WERI-Rb-1 (cell line): ENCODE measurements at regions not wholly inside any gene's neighbourhood (a gene's known extent, or its start where the extent isn't known, plus 50 kb on each side); places are given as distances from the start of the nearest gene placed in this dataset.

Experiments used
- DNase-seq: peaks from one replicate; pipeline ENCODE4 v3.0.0-alpha.2; 2020
- H3K27ac ChIP-seq: fragments of 250-450 bp; sonication (Bioruptor Pico); 2 replicates; pipeline ENCODE4 v1.5.1; 2020; ENCODE audit warnings: mild to moderate bottlenecking, moderate library complexity
- H3K27me3 ChIP-seq: fragments of 250-450 bp; sonication (Bioruptor Pico); 2 replicates; pipeline ENCODE4 v1.5.1; 2021; ENCODE audit warnings: mild to moderate bottlenecking, low read depth, moderate library complexity; ENCODE audit not compliant: insufficient read depth, severe bottlenecking
- H3K36me3 ChIP-seq: fragments of 250-450 bp; sonication (Bioruptor Pico); 2 replicates; pipeline ENCODE4 v1.5.1; 2020; ENCODE audit warnings: mild to moderate bottlenecking, moderate library complexity
- H3K4me3 ChIP-seq: 2 replicates; pipeline ENCODE4 v1.5.1; 2011; ENCODE audit warnings: low read depth, mild to moderate bottlenecking, control low read depth, low read length
- H3K9me3 ChIP-seq: fragments of 250-450 bp; sonication (Bioruptor Pico); 2 replicates; pipeline ENCODE4 v1.5.1; 2021; ENCODE audit warnings: mild to moderate bottlenecking, moderate library complexity; ENCODE audit not compliant: severe bottlenecking
- CTCF ChIP-seq: IDR thresholded peaks from 2 replicates; pipeline ENCODE4 v1.5.1; 2011; ENCODE audit warnings: low read depth, mild to moderate bottlenecking, control low read depth, inconsistent platforms, low read length

GRCh38 chr1:191388283-191388682 lies 770.0 kb upstream of the RGS18 start:
- Histone ChIP-seq H3K27me3 (no peaks in the 10 kb centered on the region), H3K36me3 (no peaks in the 10 kb centered on the region), H3K9me3 (no peaks in the 10 kb centered on the region), H3K4me3 (no peak overlapping the region), H3K27ac (no peak overlapping the region)
- no peak for TF ChIP-seq CTCF
- DNase-seq: no peak

GRCh38 chr1:191396622-191397021 lies 761.6 kb upstream of the RGS18 start:
- no peak overlapping the region for H3K4me3 ChIP-seq
- no peaks in the 10 kb centered on the region for H3K27me3 ChIP-seq
- H3K9me3 ChIP-seq: no peaks in the 10 kb centered on the region
- no peak overlapping the region for H3K27ac ChIP-seq
- no peaks in the 10 kb centered on the region for H3K36me3 ChIP-seq
- TF ChIP-seq CTCF: no peak
- no peak for DNase-seq

- Histone ChIP-seq H3K36me3 (no peaks in the 10 kb centered on the region), H3K27ac (no peak overlapping the region), H3K9me3 (no peaks in the 10 kb centered on the region), H3K27me3 (no peaks in the 10 kb centered on the region), H3K4me3 (no peak overlapping the region)
- no peak for TF ChIP-seq CTCF
- DNase-seq: no peak
These were observed 759.7 kb upstream of the RGS18 start for GRCh38 chr1:191398551-191398950.

- no peaks in the 10 kb centered on the region for H3K27me3 ChIP-seq
- no peak overlapping the region for H3K4me3 ChIP-seq
- DNase-seq: no peak
- no peaks in the 10 kb centered on the region for H3K9me3 ChIP-seq
- H3K36me3 ChIP-seq: no peaks in the 10 kb centered on the region
- TF ChIP-seq CTCF: no peak
- H3K27ac ChIP-seq: no peak overlapping the region
These were observed 752.8 kb upstream of the RGS18 start for GRCh38 chr1:191405417-191405816.

GRCh38 chr1:191414981-191415640 lies 743.2 kb upstream of the RGS18 start:
- Histone ChIP-seq H3K9me3 (no peaks in the 10 kb centered on the region), H3K27me3 (no peaks in the 10 kb centered on the region), H3K36me3 (no peaks in the 10 kb centered on the region), H3K27ac (no peak overlapping the region), H3K4me3 (no peak overlapping the region)
- TF ChIP-seq CTCF: no peak
- DNase-seq: no peak

GRCh38 chr1:191419842-191420241 lies 738.4 kb upstream of the RGS18 start:
- no peak for TF ChIP-seq CTCF

More at GRCh38 chr1:191419842-191420241, 738.4 kb upstream of the RGS18 start:
- H3K4me3 ChIP-seq: no peak overlapping the region
- no peak for DNase-seq
- H3K9me3 ChIP-seq: no peaks in the 10 kb centered on the region
- H3K27me3 ChIP-seq: no peaks in the 10 kb centered on the region
- no peak overlapping the region for H3K27ac ChIP-seq
- no peaks in the 10 kb centered on the region for H3K36me3 ChIP-seq
